Ascending aorta (tissue), 2 donors: ENCODE measurements at regions not wholly inside any gene's neighbourhood (a gene's known extent, or its start where the extent isn't known, plus 50 kb on each side); places are given as distances from the start of the nearest gene placed in this dataset.

Experiments used
- DNase-seq, 2 donors: peaks; one replicate each; pipeline ENCODE4 v3.0.0-alpha.2; 2019; ENCODE audit warnings: low spot score in 2 of 2
- H3K27ac ChIP-seq, 2 donors: fragments of 200-600 bp; sonication (generic); one replicate each; pipeline ENCODE4 v1.5.1; 2016 to 2017; ENCODE audit warnings: mild to moderate bottlenecking in 1 of 2
- H3K27me3 ChIP-seq: fragments of 200-600 bp; sonication (generic); one replicate; pipeline ENCODE4 v1.5.1; 2017
- H3K36me3 ChIP-seq, 2 donors: fragments of 200-600 bp; sonication (generic); one replicate each; pipeline ENCODE4 v1.5.1; 2016
- H3K4me1 ChIP-seq, 2 donors: fragments of 200-600 bp; sonication (generic); one replicate each; pipeline ENCODE4 v1.5.1; 2016 to 2017; ENCODE audit warnings: mild to moderate bottlenecking in 1 of 2
- H3K4me3 ChIP-seq, 2 donors: fragments of 200-600 bp; sonication (generic); one replicate each; pipeline ENCODE4 v1.5.1; 2016 to 2017; ENCODE audit warnings: mild to moderate bottlenecking in 1 of 2
- H3K9me3 ChIP-seq, 2 donors: fragments of 200-600 bp; sonication (generic); one replicate each; pipeline ENCODE4 v1.5.1; 2016
- intact Hi-C: fragments of 100-400 bp; cut with DNase I; formaldehyde crosslinking; loops from one replicate; pipeline ENCODE4 v1.15.1; 2023
- TF ChIP-seq, protein P1 (sequence below), 3 experiments: fragments of 200-600 bp in 2 of 3; fragments of 450-650 bp in 1 of 3; sonication (generic) in 2 of 3; IDR thresholded peaks; one replicate each; pipeline ENCODE4 v1.5.1; 2016 to 2019; ENCODE audit warnings: antibody characterized with exemption in 3 of 3, mild to moderate bottlenecking in 1 of 3, moderate library complexity in 1 of 3

DNA sequence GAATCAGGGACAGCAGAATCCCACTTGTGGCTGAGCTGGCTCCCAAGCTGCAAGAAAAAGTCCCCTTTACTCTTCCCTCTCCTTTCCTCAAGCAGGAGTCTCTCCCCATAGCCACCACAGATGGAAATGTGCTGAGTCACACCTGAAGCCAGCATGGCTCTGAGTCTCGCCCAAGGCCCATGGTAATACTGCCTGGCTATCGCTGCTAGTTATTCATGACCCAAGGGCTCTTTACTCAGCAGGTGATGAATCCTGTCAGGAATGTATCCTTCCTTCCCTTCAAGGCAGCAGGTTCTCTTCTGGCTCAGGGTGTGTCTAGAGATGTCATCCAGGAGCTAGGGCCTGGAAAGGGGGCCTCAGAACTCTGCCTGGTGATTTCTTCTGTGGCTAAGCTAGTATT, 403.3 kb upstream of the PTPRD start:
- TF ChIP-seq, protein P1, sequence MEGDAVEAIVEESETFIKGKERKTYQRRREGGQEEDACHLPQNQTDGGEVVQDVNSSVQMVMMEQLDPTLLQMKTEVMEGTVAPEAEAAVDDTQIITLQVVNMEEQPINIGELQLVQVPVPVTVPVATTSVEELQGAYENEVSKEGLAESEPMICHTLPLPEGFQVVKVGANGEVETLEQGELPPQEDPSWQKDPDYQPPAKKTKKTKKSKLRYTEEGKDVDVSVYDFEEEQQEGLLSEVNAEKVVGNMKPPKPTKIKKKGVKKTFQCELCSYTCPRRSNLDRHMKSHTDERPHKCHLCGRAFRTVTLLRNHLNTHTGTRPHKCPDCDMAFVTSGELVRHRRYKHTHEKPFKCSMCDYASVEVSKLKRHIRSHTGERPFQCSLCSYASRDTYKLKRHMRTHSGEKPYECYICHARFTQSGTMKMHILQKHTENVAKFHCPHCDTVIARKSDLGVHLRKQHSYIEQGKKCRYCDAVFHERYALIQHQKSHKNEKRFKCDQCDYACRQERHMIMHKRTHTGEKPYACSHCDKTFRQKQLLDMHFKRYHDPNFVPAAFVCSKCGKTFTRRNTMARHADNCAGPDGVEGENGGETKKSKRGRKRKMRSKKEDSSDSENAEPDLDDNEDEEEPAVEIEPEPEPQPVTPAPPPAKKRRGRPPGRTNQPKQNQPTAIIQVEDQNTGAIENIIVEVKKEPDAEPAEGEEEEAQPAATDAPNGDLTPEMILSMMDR (IDR thresholded peaks at IDR 0.05): no peak
- no peak for DNase-seq
- Histone ChIP-seq H3K36me3 (no peaks in the 10 kb centered on the region), H3K9me3 (no peaks in the 10 kb centered on the region), H3K4me3 (no peak overlapping the region), H3K27ac (no peak overlapping the region), H3K4me1 (no peaks in the 10 kb centered on the region), H3K27me3 (no peaks in the 10 kb centered on the region)
- intact Hi-C loops: no loop called here

DNA sequence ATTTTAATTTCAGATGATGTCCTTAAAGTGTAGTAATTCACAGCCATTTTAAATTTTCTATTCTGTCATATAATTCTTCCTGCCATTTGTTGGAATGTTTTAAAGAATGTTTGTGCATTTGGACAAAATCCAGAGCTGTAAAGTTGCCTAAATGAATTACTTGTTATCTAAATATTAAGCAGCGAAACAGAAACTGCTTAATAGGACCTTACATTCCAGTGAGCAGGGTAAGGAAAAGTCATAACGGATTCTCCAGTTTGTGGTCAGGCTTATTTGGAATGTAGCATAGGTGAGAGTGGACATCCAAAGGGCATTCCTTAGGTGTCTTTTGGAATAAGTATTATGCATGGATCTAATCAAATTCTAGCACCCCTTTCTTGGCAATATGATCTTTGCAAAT, 410.4 kb upstream of the PTPRD start:
- TF ChIP-seq, protein P1 (IDR thresholded peaks at IDR 0.05): no peak
- no peaks in the 10 kb centered on the region for H3K27me3 ChIP-seq
- no peak overlapping the region for H3K27ac ChIP-seq
- H3K9me3 ChIP-seq: no peaks in the 10 kb centered on the region
- no peaks in the 10 kb centered on the region for H3K4me1 ChIP-seq
- DNase-seq: no peak
- H3K36me3 ChIP-seq: no peaks in the 10 kb centered on the region
- intact Hi-C loops: no loop called here
- H3K4me3 ChIP-seq: no peak overlapping the region

DNA sequence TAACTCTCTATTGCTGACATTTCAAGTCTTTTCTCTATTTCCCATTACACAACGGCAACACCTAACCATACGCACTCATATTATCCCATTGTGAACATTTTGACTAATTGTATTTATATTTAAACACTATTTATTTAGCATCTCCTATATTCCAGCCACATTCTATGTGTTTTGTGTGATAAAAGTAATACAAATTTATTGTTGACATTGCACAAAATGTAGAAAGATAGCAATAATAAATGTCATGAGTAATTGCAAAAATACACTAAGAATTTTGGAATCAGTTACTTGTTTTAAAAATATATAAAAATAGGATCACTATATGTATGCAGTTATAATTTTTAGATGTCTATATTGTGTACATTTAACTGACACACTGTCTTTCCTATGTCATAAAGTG, 413.0 kb upstream of the PTPRD start:
- Histone ChIP-seq H3K27ac (no peak overlapping the region), H3K27me3 (no peaks in the 10 kb centered on the region), H3K36me3 (no peaks in the 10 kb centered on the region), H3K9me3 (no peaks in the 10 kb centered on the region), H3K4me3 (no peak overlapping the region), H3K4me1 (no peaks in the 10 kb centered on the region)
- no peak for DNase-seq
- TF ChIP-seq, protein P1 (IDR thresholded peaks at IDR 0.05): no peak
- intact Hi-C loops: no loop called here

DNA sequence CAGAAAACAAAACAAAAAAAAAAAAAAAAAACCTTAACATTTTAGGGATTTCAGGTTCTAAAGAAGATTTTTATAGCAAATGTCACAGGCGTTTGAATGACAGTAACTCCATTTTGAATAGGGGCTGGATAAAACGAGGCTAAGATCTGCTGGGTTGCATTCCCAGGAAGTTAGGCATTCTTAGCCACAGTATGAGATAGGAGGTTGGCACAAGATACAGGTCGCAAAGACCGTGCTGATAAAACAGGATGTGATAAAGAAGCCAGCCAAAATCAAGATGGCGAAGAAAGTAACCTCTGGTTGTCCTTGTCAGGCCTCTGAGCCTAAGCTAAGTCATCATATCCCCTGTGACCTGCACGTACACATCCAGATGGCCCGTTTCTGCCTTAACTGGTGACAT, 425.6 kb upstream of the PTPRD start:
- intact Hi-C loops: no loop called here
- no peaks in the 10 kb centered on the region for H3K27me3 ChIP-seq
- TF ChIP-seq, protein P1 (IDR thresholded peaks at IDR 0.05): no peak
- H3K36me3 ChIP-seq: no peaks in the 10 kb centered on the region
- H3K27ac ChIP-seq: no peak overlapping the region
- H3K4me3 ChIP-seq: no peak overlapping the region
- no peak for DNase-seq
- H3K9me3 ChIP-seq: no peaks in the 10 kb centered on the region
- H3K4me1 ChIP-seq: no peaks in the 10 kb centered on the region

DNA sequence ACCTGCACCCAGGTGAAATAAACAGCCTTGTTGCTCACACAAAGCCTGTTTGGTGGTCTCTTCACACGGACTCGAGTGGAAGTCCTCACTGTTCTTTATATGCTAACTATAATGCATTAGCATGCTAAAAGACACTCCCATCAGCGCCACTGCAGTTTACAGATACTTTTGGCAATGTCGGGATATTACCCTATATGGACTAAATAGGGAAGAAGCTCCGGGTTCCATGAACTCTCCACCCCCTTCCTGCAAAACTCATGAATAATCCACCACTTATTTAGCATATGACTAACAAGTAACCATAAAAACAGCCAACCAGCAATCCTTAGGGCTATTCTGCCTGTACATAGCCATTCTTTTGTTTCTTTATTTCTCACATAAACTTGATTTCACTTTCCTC, 426.2 kb upstream of the PTPRD start:
- no peak for DNase-seq
- Histone ChIP-seq H3K27ac (no peak overlapping the region), H3K27me3 (no peaks in the 10 kb centered on the region), H3K9me3 (no peaks in the 10 kb centered on the region), H3K4me1 (no peaks in the 10 kb centered on the region), H3K4me3 (no peak overlapping the region), H3K36me3 (no peaks in the 10 kb centered on the region)
- intact Hi-C loops: no loop called here
- TF ChIP-seq, protein P1 (IDR thresholded peaks at IDR 0.05): no peak

DNA sequence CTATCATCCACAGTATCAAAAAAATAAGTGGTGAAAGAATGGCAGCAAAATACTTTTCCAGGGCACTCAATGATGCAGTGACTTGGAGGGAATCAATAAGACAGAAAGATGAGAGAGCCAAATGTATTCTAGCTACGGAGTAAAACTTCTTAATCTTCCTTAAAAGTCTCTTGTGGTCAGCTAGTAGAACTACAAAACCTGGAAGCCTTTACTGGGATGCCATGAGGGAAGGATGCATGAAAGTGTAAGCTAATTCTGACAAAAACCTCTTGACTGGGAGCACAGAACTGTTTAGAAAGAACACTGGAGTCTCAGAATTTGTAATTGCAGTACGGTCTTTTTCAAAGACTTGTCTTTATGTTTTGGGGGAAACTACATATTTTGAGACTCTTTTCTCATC, 432.8 kb upstream of the PTPRD start:
- no peak for DNase-seq

More for the DNA sequence above, 432.8 kb upstream of the PTPRD start:
- TF ChIP-seq, protein P1 (IDR thresholded peaks at IDR 0.05): no peak
- intact Hi-C loops: no loop called here
- Histone ChIP-seq H3K27ac (no peak overlapping the region), H3K27me3 (no peaks in the 10 kb centered on the region), H3K4me1 (no peaks in the 10 kb centered on the region), H3K36me3 (no peaks in the 10 kb centered on the region), H3K9me3 (no peaks in the 10 kb centered on the region), H3K4me3 (no peak overlapping the region)
